Medulla oblongata (tissue), 1 donor: ENCODE measurements at regions not wholly inside any gene's neighbourhood (a gene's known extent, or its start where the extent isn't known, plus 50 kb on each side); places are given as distances from the start of the nearest gene placed in this dataset.

Source experiments
- DNase-seq: peaks from one replicate; pipeline ENCODE4 v3.0.0-alpha.2; 2015; ENCODE audit errors: extremely low spot score

- no peak for DNase-seq
Observed at GRCh38 chr20:57053793-57054552, 212.5 kb downstream of the BMP7 start.

GRCh38 chr20:57055345-57055744 lies 211.1 kb downstream of the BMP7 start:
- no peak for DNase-seq

- DNase-seq = no peak
Observed at GRCh38 chr20:57056651-57057050, 209.8 kb downstream of the BMP7 start.

GRCh38 chr20:57059055-57059596 lies 207.3 kb downstream of the BMP7 start:
- no peak for DNase-seq

GRCh38 chr20:57060407-57061050 lies 205.9 kb downstream of the BMP7 start:
- DNase-seq = no peak

GRCh38 chr20:57061051-57061900 lies 205.2 kb downstream of the BMP7 start:
- DNase-seq = peak; percentile 9

- DNase-seq = no peak
Observed at GRCh38 chr20:57062241-57062640, 204.2 kb downstream of the BMP7 start.

- DNase-seq = no peak
Observed at GRCh38 chr20:57062696-57063270, 203.7 kb downstream of the BMP7 start.

GRCh38 chr20:57064836-57065235 lies 201.6 kb downstream of the BMP7 start:
- DNase-seq = no peak

- no peak for DNase-seq
Observed at GRCh38 chr20:57065646-57066045, 200.8 kb downstream of the BMP7 start.

- no peak for DNase-seq
Observed at GRCh38 chr20:57066126-57066900, 200.1 kb downstream of the BMP7 start.

- DNase-seq = no peak
Observed at GRCh38 chr20:57069442-57069841, 197.0 kb downstream of the BMP7 start.

GRCh38 chr20:57070296-57070695 lies 196.1 kb downstream of the BMP7 start:
- DNase-seq = no peak

- no peak for DNase-seq
Observed at GRCh38 chr20:57071283-57071731, 195.1 kb downstream of the BMP7 start.

- DNase-seq = no peak
Observed at GRCh38 chr20:57071954-57072583, 194.4 kb downstream of the BMP7 start.

- no peak for DNase-seq
Observed at GRCh38 chr20:57073402-57073801, 193.0 kb downstream of the BMP7 start.

GRCh38 chr20:57074386-57074785 lies 192.1 kb downstream of the BMP7 start:
- DNase-seq = no peak

GRCh38 chr20:57075181-57075580 lies 191.3 kb downstream of the BMP7 start:
- no peak for DNase-seq

- no peak for DNase-seq
Observed at GRCh38 chr20:57075603-57076002, 190.8 kb downstream of the BMP7 start.

- no peak for DNase-seq
Observed at GRCh38 chr20:57076152-57076652, 190.2 kb downstream of the BMP7 start.
